SU-DHL-6 (cell line): ENCODE measurements at regions not wholly inside any gene's neighbourhood (a gene's known extent, or its start where the extent isn't known, plus 50 kb on each side); places are given as distances from the start of the nearest gene placed in this dataset.

ENCODE experiments used
- H2AFZ ChIP-seq: fragments of 200-600 bp; sonication (generic); 2 replicates; pipeline ENCODE4 v1.6.1; 2014; ENCODE audit warnings: low read depth, mild to moderate bottlenecking, moderate library complexity, mixed read lengths, antibody characterized with exemption, low read length; ENCODE audit not compliant: severe bottlenecking
- H3F3A ChIP-seq: fragments of 200-600 bp; shearing (Covaris generic); 2 replicates; pipeline ENCODE4 v1.6.0; 2016; ENCODE audit warnings: antibody characterized with exemption, mild to moderate bottlenecking; ENCODE audit not compliant: insufficient read depth
- H3K27ac ChIP-seq: fragments of 200-600 bp; sonication (generic); 2 replicates; pipeline ENCODE4 v1.5.1; 2016; ENCODE audit warnings: low read depth, mild to moderate bottlenecking, low read length, moderate library complexity, mixed read lengths
- H3K27me3 ChIP-seq: fragments of 200-600 bp; sonication (generic), shearing (Covaris generic); 2 replicates; pipeline ENCODE4 v1.6.0; 2014; ENCODE audit warnings: mild to moderate bottlenecking, low read length
- H3K36me3 ChIP-seq: fragments of 200-600 bp; sonication (generic); 2 replicates; pipeline ENCODE4 v1.6.1; 2014; ENCODE audit warnings: mild to moderate bottlenecking, low read length, mixed read lengths
- H3K4me2 ChIP-seq: fragments of 300-600, 200-600 bp; shearing (Covaris generic), sonication (generic); 2 replicates; pipeline ENCODE4 v1.6.0; 2014; ENCODE audit warnings: low read length, low read depth, mild to moderate bottlenecking; ENCODE audit not compliant: poor library complexity, severe bottlenecking
- H3K4me3 ChIP-seq: fragments of 200-600 bp; sonication (generic); 2 replicates; pipeline ENCODE4 v1.5.1; 2014; ENCODE audit warnings: antibody characterized with exemption, low read length, mild to moderate bottlenecking, mixed read lengths; ENCODE audit not compliant: insufficient read depth, poor library complexity, severe bottlenecking
- H3K79me2 ChIP-seq: fragments of 200-600 bp; sonication (generic); 2 replicates; pipeline ENCODE4 v1.6.1; 2014; ENCODE audit warnings: mild to moderate bottlenecking, low read length, moderate library complexity; ENCODE audit not compliant: insufficient read depth
- H3K9ac ChIP-seq: fragments of 200-600 bp; sonication (generic); 2 replicates; pipeline ENCODE4 v1.7.0; 2014; ENCODE audit warnings: mild to moderate bottlenecking, low read length
- H3K9me2 ChIP-seq: fragments of 200-600 bp; sonication (generic); replicated peaks from 2 replicates; pipeline ENCODE4 v1.6.1; 2014; ENCODE audit warnings: low read length; ENCODE audit not compliant: insufficient read depth
- H3K9me3 ChIP-seq: fragments of 200-600 bp; sonication (generic); 2 replicates; pipeline ENCODE4 v1.6.1; 2014; ENCODE audit warnings: low read length, mixed read lengths; ENCODE audit not compliant: insufficient read depth
- H4K20me1 ChIP-seq: fragments of 200-600 bp; sonication (generic); 2 replicates; pipeline ENCODE4 v1.6.1; 2014; ENCODE audit warnings: low read depth, mild to moderate bottlenecking, antibody characterized with exemption, low read length, moderate library complexity, mixed read lengths
- CTCF ChIP-seq: fragments of 200-600 bp; sonication (generic); IDR thresholded peaks from one replicate; pipeline ENCODE4 v1.5.1; 2017; ENCODE audit warnings: antibody characterized with exemption, mild to moderate bottlenecking, low read length, moderate library complexity; ENCODE audit not compliant: insufficient read depth, poor library complexity, severe bottlenecking
- EZH2phosphoT487 ChIP-seq: fragments of 200-600 bp; sonication (generic), shearing (Covaris generic); conservative IDR thresholded peaks from 2 replicates; pipeline ENCODE4 v1.6.1; 2018; ENCODE audit warnings: mild to moderate bottlenecking, antibody characterized with exemption, low read length, moderate library complexity, mixed read lengths

- Histone ChIP-seq H3K9me3 (no peaks in the 10 kb centered on the region), H2AFZ (no peak overlapping the region), H3F3A (no peaks in the 10 kb centered on the region), H3K4me2 (no peak overlapping the region), H3K27ac (no peak overlapping the region), H3K79me2 (no peaks in the 10 kb centered on the region), H3K9me2 (no peaks in the 10 kb centered on the region), H3K4me3 (no peak overlapping the region), H3K9ac (no peak overlapping the region), H3K36me3 (no peaks in the 10 kb centered on the region), H3K27me3 (no peaks in the 10 kb centered on the region), H4K20me1 (no peaks in the 10 kb centered on the region)
- TF ChIP-seq CTCF (no peak), EZH2phosphoT487 (no peak)
These were observed 102.1 kb upstream of the VAMP7 start for GRCh38 chrX:155778844-155779553.

- no peaks in the 10 kb centered on the region for H3F3A ChIP-seq
- no peaks in the 10 kb centered on the region for H3K36me3 ChIP-seq
- H3K4me3 ChIP-seq = no peak overlapping the region
- H3K27me3 ChIP-seq = no peaks in the 10 kb centered on the region
- no peak for TF ChIP-seq EZH2phosphoT487
- no peak for TF ChIP-seq CTCF
- H4K20me1 ChIP-seq = no peaks in the 10 kb centered on the region
- H3K27ac ChIP-seq = no peak overlapping the region
- no peaks in the 10 kb centered on the region for H3K9me3 ChIP-seq
- no peaks in the 10 kb centered on the region for H3K9me2 ChIP-seq
- no peak overlapping the region for H2AFZ ChIP-seq
- H3K9ac ChIP-seq = no peak overlapping the region
- no peak overlapping the region for H3K4me2 ChIP-seq
- no peaks in the 10 kb centered on the region for H3K79me2 ChIP-seq
These were observed 106.8 kb upstream of the VAMP7 start for GRCh38 chrX:155774387-155774786.

- H3K4me3 ChIP-seq = no peak overlapping the region
- H3K4me2 ChIP-seq = no peak overlapping the region
- H3K9ac ChIP-seq = no peak overlapping the region
These were observed 113.0 kb upstream of the VAMP7 start for GRCh38 chrX:155767876-155768769.

More at GRCh38 chrX:155767876-155768769, 113.0 kb upstream of the VAMP7 start:
- Histone ChIP-seq H3K27ac (no peak overlapping the region), H3K9me2 (no peaks in the 10 kb centered on the region), H2AFZ (no peak overlapping the region), H3K9me3 (no peaks in the 10 kb centered on the region), H3F3A (no peaks in the 10 kb centered on the region), H3K79me2 (no peaks in the 10 kb centered on the region), H3K36me3 (no peaks in the 10 kb centered on the region), H4K20me1 (no peaks in the 10 kb centered on the region), H3K27me3 (no peaks in the 10 kb centered on the region)
- no peak for TF ChIP-seq CTCF
- no peak for TF ChIP-seq EZH2phosphoT487
